Heart right ventricle (tissue), 16 donors: ENCODE measurements at regions not wholly inside any gene's neighbourhood (a gene's known extent, or its start where the extent isn't known, plus 50 kb on each side); places are given as distances from the start of the nearest gene placed in this dataset.

Experiments used
- ATAC-seq, 8 donors: fragments of 200-7000 bp; cut with Tn5 transposase; one replicate each; pipeline ENCODE4 v1.9.1; 2020; ENCODE audit warnings: mild to moderate bottlenecking in 8 of 8, moderate library complexity in 8 of 8, moderate number of reproducible peaks in 1 of 8
- DNase-seq, 2 donors: peaks; one replicate each; pipeline ENCODE4 v3.0.0-alpha.2; 2020
- H3K27ac ChIP-seq, 10 donors: fragments of 200-600 bp; sonication (generic) in 2 of 10; one replicate each; pipeline versions ENCODE4 v1.5.0 to v1.8.0; 2020 to 2022; ENCODE audit warnings: mild to moderate bottlenecking in 3 of 10
- H3K27me3 ChIP-seq, 7 donors: fragments of 200-600 bp; one replicate each; pipeline ENCODE4 v1.8.0; 2021 to 2022; ENCODE audit warnings: mild to moderate bottlenecking in 2 of 7
- H3K36me3 ChIP-seq, 9 donors: fragments of 200-600 bp; sonication (generic) in 1 of 9; one replicate each; pipeline versions ENCODE4 v1.5.0 to v1.8.0; 2020 to 2022; ENCODE audit warnings: mild to moderate bottlenecking in 2 of 9
- H3K4me1 ChIP-seq, 9 donors: fragments of 200-600 bp; sonication (generic) in 1 of 9; one replicate each; pipeline versions ENCODE4 v1.5.0 to v1.8.0; 2020 to 2022; ENCODE audit warnings: mild to moderate bottlenecking in 4 of 9
- H3K4me3 ChIP-seq, 10 donors: fragments of 200-600 bp; sonication (generic) in 2 of 10; one replicate each; pipeline versions ENCODE4 v1.5.0 to v1.8.0; 2020 to 2022; ENCODE audit warnings: mild to moderate bottlenecking in 7 of 10, moderate library complexity in 2 of 10
- H3K9me3 ChIP-seq, 11 donors: fragments of 200-600 bp in 10 of 11; sonication (generic) in 2 of 11; one replicate each; pipeline versions ENCODE4 v1.5.0 to v1.8.0; 2013 to 2022; ENCODE audit warnings: mild to moderate bottlenecking in 2 of 11, control low read depth in 1 of 11, moderate library complexity in 1 of 11
- WGBS, 2 donors: extraction: QIAGEN DNeasy Blood & Tissue Kit; methylation state at CpG; one replicate each; pipeline ENCODE4 v1.1.7; 2013; ENCODE audit warnings: inconsistent platforms in 1 of 2; 5-methylcytosine and 5-hydroxymethylcytosine counted together
- intact Hi-C, 10 donors: fragments of 100-400 bp; cut with DNase I; formaldehyde crosslinking; loops; one replicate each; pipeline versions ENCODE4 v1.11.1 to v1.14.2; 2022
- TF ChIP-seq, protein P1 (sequence below), 9 donors: fragments of 200-600 bp; sonication (generic) in 2 of 9; IDR thresholded peaks; one replicate each; pipeline versions ENCODE4 v1.5.0 to v1.8.0; 2021 to 2022; ENCODE audit warnings: antibody characterized with exemption in 9 of 9, mild to moderate bottlenecking in 5 of 9, moderate library complexity in 1 of 9
- donor health status: Arrhythmogenic right ventricular cardiomyopathy.
- donor health status: ischemic (EF 13 %, LVEDD 7.1; RV severe dilation, severe dysfunction).
- donor health status: healthy with polysubstance abuse.
- donor health status: DM: no; HTN: yes; CAD: no.
- donor health status: DM: no; HTN: no; CAD: no.
- donor health status: ischemic (EF 25% LVEDD 6.9; RV normal size, moderate dysfunction).
- donor health status: ischemic (EF 25% LVEDD 5.7; RV mildly dilated, moderate dysfunction).
- donor health status: healthy.
- donor health status: DM: yes; HTN: yes; CAD: no.
- donor health status: Ischemic cardiomyopathy.
- donor health status: ischemic (EF 35%, LVEDD 5.7; RV mildly dilated, moderate dysfunction).
- donor health status: nonischemic (EF 11% LVEDD 7.7; RV severe dilation, severe dysfunction).
- donor health status: DM: yes; HTN: yes; CAD: no.
- donor health status: PGD.
- donor health status: ischemic (EF 29% LVEDD 5.4; RV normal size, mild dysfunction).
- donor health status: nonischemic (EF 23%, LVEDD 6.1; RV moderate dilation, normal function).

DNA sequence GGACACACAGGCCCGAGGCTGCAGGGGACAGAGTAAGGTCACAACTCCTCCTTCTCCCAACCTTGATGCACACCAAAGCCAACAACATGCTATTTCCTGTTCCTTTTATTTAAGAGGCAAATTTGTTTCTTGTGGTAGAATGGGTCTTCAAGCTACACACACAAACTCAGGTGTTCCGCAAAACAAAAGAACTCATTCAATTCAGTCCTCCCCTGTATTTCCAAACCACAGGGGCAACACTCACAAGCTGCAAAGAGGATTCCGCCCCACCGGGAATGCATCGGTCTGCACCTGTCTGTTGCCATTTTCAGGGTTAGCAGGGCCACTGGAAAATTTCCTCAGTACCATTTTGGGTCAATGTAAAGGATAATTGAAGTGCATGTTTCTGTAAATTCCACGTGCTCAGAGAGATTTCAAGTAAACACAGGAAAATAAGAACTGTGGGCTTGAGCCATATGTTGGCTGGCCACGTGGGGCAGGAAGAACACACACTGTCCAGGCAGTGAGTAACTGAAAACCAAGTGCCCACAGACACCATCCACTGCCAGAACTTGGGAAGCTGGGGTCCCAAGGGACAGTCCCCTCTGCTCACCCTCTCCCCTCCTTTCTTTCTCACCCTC, 145.2 kb upstream of the ERG start:
- Histone ChIP-seq H3K27ac (no peak overlapping the region), H3K4me1 (peaks cover 0 to 9% (median 0%) of the 10 kb centered on the region in 9 donors)

DNA sequence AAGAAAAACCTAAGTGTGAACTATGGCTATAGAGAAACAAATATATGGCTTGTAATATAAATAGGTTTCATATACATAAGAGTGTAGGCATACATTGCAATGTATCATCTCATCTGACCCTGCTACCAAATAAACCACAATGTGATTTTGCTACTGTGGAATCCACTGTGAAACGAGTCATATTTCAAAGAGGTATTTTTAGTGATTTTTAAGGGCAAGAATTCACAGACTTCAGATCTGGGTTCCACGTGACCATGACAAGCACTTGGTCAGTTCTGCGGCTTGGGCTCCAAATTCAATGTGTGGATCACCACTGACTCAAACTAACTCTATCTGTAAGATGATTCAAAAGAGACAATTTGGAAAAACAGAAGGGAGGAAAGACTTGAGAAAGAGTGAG, 147.0 kb upstream of the ERG start:
- WGBS, 2 donors, result 83 to 87% methylated on average over 3 of the region's 3 CpGs
- intact Hi-C loops, result no loop called here
- Histone ChIP-seq H3K9me3 (no peaks in the 10 kb centered on the region), H3K4me1 (no peaks in the 10 kb centered on the region), H3K4me3 (no peak overlapping the region), H3K27ac (no peak overlapping the region), H3K36me3 (no peaks in the 10 kb centered on the region), H3K27me3 (peaks cover 0 to 31% (median 1%) of the 10 kb centered on the region in 7 donors)
- ATAC-seq, result no peak
- no peak for DNase-seq
- TF ChIP-seq, protein P1, sequence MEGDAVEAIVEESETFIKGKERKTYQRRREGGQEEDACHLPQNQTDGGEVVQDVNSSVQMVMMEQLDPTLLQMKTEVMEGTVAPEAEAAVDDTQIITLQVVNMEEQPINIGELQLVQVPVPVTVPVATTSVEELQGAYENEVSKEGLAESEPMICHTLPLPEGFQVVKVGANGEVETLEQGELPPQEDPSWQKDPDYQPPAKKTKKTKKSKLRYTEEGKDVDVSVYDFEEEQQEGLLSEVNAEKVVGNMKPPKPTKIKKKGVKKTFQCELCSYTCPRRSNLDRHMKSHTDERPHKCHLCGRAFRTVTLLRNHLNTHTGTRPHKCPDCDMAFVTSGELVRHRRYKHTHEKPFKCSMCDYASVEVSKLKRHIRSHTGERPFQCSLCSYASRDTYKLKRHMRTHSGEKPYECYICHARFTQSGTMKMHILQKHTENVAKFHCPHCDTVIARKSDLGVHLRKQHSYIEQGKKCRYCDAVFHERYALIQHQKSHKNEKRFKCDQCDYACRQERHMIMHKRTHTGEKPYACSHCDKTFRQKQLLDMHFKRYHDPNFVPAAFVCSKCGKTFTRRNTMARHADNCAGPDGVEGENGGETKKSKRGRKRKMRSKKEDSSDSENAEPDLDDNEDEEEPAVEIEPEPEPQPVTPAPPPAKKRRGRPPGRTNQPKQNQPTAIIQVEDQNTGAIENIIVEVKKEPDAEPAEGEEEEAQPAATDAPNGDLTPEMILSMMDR (IDR thresholded peaks at IDR 0.05), result no peak

More for the DNA sequence above, 145.2 kb upstream of the ERG start:
- H3K36me3 ChIP-seq, result no peaks in the 10 kb centered on the region
- intact Hi-C loops, result no loop called here
- ATAC-seq, result no peak
- TF ChIP-seq, protein P1 (IDR thresholded peaks at IDR 0.05), result no peak
- no peak overlapping the region for H3K4me3 ChIP-seq
- DNase-seq, result no peak
- H3K9me3 ChIP-seq, result no peaks in the 10 kb centered on the region
- 67 to 77% methylated on average over 7 of the region's 7 CpGs for WGBS, 2 donors
- H3K27me3 ChIP-seq, result peaks cover 0 to 22% (median 0%) of the 10 kb centered on the region in 7 donors

DNA sequence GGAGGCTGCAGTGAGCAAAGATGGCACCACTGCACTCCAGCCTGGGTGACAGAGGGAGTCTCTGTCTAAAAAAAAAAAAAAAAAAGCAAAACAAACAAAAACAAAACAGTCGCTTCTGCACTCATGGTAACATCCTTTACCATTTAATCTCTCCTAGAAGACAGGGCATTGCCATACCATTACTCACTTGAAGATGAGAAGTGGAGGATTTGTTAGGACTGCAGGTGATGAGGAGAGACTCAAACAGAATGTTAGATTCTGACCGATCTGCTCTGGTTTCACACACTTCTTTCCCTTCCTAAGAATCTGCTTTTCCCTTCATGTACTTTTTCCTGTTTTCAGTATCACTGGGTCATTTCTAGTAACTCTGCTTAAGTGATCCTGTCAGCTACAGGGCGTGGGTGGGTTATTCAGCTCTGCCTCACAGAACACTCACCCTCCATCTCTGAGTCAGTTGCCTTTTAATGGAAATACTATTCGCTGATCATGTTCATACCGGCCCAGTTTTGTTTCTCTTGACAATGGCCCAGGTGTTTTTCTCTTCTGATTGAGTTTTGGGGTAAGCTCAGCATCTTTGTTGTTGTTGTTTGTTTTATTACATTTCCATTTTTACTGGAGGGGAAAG, 148.0 kb upstream of the ERG start:
- no peak overlapping the region for H3K4me3 ChIP-seq
- 77 to 86% methylated on average over 5 of the region's 5 CpGs for WGBS, 2 donors
- ATAC-seq, result no peak
- no peak overlapping the region for H3K27ac ChIP-seq
- no peaks in the 10 kb centered on the region for H3K4me1 ChIP-seq
- H3K27me3 ChIP-seq, result peaks cover 0 to 28% (median 3%) of the 10 kb centered on the region in 7 donors
- no peaks in the 10 kb centered on the region for H3K9me3 ChIP-seq
- intact Hi-C loops, result no loop called here
- TF ChIP-seq, protein P1 (IDR thresholded peaks at IDR 0.05), result no peak
- no peaks in the 10 kb centered on the region for H3K36me3 ChIP-seq
- DNase-seq, result no peak

DNA sequence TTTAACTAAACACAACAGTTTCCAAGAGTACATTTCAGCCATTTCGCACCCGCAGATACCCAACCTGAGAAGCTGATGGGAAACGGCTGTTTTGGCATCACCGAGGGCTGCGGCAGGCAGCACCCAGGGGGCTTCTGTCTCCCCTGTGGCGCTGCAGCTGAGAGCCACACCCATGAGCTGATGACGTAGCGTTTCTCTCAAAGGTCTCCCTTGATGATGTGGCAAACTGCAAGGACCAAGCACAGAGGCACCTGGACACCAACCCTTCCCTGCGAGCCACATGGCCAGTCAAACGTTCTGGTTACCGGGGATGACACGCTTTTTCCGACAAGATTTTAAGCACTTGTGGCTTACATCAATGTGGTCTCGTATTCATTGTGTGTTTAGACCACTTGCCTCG, 150.8 kb upstream of the ERG start:
- intact Hi-C loops, result no loop called here
- ATAC-seq, result no peak

More for the DNA sequence above, 150.8 kb upstream of the ERG start:
- no peak overlapping the region for H3K4me3 ChIP-seq
- H3K27ac ChIP-seq, result no peak overlapping the region
- H3K4me1 ChIP-seq, result no peaks in the 10 kb centered on the region
- no peaks in the 10 kb centered on the region for H3K9me3 ChIP-seq
- H3K27me3 ChIP-seq, result peaks cover 0 to 35% (median 3%) of the 10 kb centered on the region in 7 donors
- DNase-seq, result no peak
- H3K36me3 ChIP-seq, result no peaks in the 10 kb centered on the region
- 88% methylated on average over 15 of the region's 15 CpGs for WGBS, 2 donors
- TF ChIP-seq, protein P1 (IDR thresholded peaks at IDR 0.05), result no peak
